ENCODE measurements at regions not wholly inside any gene's neighbourhood (a gene's known extent, or its start where the extent isn't known, plus 50 kb on each side); places are given as distances from the start of the nearest gene placed in this dataset.
"Not testable (repeated sequence)": the region's sequence is repeated elsewhere in the genome, so short reads cannot be mapped to it uniquely, and the experiment has no call there.

DNA sequence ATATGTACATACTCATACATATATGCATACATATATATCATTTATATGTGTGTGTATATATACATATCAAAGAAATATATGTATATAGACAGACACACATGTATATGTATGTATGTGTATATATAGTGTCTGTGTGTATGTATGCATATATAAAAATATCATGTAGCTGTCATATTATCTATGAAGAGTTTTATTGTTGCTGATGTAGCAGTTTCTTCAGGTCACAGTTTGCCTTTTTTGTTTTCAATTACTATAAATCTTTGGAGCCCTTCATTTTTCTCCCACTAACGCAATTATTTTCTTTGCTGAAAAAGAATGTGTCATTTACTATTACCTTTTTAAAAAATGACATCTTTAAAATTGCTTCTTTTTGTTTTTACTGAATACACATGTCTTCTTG lies 904.5 kb downstream of the PLA2G4A start:
- DNase-seq, result no peak

- no peak for DNase-seq
Measured at GRCh38 chr1:187734427-187734826, 905.7 kb downstream of the PLA2G4A start.

- DNase-seq, result no peak
Measured at GRCh38 chr1:187744665-187745064, 915.9 kb downstream of the PLA2G4A start.

DNA sequence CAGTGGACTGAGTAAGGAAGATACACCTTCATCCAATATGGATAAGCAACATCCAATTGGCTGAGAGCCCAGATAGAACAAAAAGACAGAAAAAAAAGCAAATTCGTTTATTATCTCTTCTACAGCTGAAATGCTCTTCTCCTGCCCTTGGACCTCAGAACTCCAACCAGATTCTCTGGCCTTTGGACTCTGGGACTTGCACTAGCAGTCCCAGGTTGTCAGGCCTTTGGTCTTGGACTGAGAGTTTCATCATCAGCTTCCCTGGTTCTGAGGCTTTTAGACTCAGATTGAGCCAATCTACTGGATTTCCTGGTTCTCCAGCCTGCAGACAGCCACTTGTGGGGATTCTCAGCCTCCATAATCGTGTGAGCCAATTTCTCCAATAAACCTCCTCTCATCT lies 926.8 kb downstream of the PLA2G4A start:
- DNase-seq, result no peak

- not testable (repeated sequence) for DNase-seq
Measured at GRCh38 chr1:187756684-187757083, 927.9 kb downstream of the PLA2G4A start.

DNA sequence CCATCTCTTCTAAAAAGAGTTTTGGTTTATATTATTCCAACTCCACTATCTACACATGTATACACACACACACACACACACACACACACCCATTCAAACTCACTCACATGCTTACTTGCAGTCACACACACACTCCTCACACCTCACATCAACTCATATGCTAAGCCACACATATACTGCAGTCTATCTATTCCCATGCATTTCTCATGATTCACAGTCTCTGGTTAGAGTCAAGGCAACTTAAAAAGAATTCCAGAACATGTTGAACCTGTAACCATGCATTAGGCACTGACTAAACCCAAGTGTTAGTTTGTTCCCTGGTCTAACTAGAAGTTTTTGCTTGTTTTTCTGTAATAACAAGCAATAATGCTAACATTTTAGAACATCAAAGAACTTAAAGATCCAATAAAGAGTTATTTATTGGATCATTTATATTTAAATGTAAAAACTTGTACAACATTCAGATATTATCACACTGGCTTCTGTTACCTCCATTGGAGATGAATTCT lies 931.1 kb downstream of the PLA2G4A start:
- no peak for DNase-seq

GRCh38 chr1:187762118-187762517 lies 933.4 kb downstream of the PLA2G4A start:
- DNase-seq, result no peak

DNA sequence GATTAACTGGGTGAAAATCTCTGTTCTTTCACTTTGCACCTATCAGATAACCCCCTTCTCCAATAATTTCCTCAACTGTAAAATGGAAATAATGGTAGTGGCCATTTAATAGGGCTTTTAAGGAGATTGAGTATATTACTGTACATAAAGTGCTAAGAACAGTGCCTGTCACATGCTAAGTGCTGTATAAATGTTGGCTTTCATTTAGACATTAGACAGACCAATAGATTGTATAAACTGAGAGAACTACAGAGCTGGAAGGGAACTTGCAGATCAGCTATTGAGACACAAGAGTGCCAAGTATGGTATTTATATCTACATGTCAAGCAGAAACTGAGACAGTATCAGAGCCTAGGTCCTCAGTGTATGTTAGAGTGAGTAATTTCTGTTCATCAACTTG lies 934.7 kb downstream of the PLA2G4A start:
- no peak for DNase-seq

- DNase-seq, result no peak
Measured at GRCh38 chr1:187763976-187764375, 935.2 kb downstream of the PLA2G4A start.

GRCh38 chr1:187771396-187771795 lies 942.6 kb downstream of the PLA2G4A start:
- DNase-seq, result no peak

DNA sequence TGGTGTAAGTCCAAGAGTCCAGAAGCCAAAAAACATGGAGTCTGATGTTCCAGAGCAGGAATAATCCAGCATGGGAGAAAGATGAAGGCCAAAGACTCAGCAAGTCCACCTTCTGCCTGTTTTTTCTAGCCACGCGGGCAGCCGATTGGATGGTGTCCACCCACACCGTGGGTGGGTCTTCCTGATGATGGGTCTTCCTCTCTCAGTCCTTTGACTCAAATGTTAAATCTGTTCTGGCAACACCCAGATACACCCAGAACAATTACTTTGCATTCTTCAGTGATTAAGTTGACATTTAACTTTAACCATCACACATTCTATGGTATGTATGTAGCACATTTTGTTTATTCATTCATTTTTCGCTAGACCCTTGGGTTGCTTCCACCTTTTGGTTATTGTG lies 944.4 kb downstream of the PLA2G4A start:
- no peak for DNase-seq

DNA sequence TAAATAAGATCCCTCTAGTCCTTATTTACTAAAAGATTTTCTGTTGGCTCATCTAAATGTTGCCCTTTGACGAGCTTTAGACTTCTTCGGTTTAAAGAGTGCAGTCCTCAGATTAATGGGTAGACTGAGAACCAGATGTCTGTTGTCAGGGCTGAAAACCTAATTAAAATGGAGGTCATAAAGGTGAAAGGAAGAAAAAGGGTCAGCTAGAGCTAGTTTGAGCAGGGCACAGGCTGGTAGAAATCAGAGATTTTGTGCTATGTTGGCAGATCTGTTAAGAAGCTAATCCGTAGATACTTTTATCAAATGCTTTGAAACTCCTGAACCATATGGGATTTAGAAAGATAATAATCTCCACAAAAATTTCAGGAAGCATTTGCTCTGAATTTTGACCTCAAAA lies 959.0 kb downstream of the PLA2G4A start:
- no peak for DNase-seq

GRCh38 chr1:187788718-187789117 lies 960.0 kb downstream of the PLA2G4A start:
- no peak for DNase-seq

DNA sequence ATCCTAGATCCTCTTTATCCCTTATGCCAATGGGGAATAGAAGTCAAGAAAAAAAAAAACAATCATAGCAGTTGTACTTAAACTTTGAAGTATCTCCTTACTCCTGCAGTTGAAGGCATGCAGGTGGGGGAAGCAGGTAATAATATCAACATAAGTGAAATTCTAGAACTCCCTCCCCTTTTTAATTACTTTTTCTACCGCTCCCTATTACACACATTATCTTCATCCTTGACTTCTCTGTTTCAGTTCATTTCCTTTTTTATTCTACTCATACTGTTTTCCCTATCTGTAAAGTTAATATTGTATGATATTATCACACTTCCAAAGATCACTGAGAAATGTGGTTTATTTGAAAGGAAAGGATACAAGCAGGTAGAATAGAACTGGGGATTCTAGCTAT lies 962.0 kb downstream of the PLA2G4A start:
- no peak for DNase-seq

GRCh38 chr1:187794561-187794960 lies 965.8 kb downstream of the PLA2G4A start:
- no peak for DNase-seq

- DNase-seq, result no peak
Measured at GRCh38 chr1:187809549-187809948, 980.8 kb downstream of the PLA2G4A start.

- no peak for DNase-seq
Measured at GRCh38 chr1:187816646-187817045, 987.9 kb downstream of the PLA2G4A start.

DNA sequence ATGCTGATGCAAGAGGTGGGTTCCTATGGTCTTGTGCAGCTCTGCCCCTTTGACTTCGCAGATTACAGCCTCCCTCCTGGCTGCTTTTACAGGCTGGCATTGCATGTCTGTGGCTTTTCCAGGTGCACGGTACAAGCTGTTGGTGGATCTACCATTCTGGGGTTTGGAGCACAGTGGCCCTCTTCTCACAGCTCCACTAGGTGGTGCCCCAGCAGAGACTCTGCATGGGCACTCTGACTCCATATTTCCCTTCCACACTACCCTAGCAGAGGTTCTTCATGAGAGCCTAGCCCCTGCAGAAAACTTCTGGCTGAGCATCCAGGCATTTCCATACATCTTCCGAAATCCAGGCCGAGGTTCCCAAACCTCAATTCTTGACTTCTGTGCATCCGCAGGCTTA lies 989.0 kb downstream of the PLA2G4A start:
- no peak for DNase-seq

GRCh38 chr1:187819086-187819485 lies 990.3 kb downstream of the PLA2G4A start:
- no peak for DNase-seq

DNA sequence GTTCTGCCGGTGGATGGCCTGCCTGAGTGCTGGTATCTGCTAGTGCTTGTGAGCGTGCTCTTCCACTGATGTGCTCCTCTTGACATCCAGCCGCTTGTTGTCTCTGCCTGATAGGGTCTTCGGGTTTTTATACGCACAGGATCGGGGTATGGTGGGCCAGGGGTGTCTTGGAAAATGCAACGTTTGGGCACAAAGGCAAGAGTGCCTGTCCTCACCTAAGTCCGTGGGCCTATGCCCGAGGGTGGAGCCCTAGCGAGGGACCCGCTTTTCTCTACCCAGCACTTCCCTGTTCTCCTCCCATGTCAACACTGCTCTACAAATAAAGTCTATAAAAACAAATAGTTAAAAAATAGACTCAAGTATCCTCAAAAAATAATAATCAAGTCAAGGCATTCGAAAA lies 1007.8 kb downstream of the PLA2G4A start:
- DNase-seq, result no peak

DNA sequence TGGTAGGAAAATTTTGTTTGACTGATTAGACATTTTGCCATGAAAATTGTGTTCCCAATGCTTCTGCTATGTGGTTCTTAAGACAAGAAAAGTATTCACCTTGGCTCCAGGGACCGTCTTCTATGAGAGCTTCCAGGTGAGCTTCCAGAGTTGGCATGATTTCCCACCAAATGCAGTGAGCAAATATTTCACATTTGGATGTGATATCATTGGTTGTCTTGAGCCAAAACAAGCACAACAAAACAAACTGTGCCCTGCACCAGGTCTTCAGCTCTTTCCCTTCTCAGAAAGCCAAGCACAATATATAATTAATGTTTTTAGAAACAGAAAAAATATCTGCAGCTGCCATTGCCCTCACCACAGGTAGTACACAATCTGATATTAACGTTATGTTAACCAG lies 1009.0 kb downstream of the PLA2G4A start:
- no peak for DNase-seq

DNA sequence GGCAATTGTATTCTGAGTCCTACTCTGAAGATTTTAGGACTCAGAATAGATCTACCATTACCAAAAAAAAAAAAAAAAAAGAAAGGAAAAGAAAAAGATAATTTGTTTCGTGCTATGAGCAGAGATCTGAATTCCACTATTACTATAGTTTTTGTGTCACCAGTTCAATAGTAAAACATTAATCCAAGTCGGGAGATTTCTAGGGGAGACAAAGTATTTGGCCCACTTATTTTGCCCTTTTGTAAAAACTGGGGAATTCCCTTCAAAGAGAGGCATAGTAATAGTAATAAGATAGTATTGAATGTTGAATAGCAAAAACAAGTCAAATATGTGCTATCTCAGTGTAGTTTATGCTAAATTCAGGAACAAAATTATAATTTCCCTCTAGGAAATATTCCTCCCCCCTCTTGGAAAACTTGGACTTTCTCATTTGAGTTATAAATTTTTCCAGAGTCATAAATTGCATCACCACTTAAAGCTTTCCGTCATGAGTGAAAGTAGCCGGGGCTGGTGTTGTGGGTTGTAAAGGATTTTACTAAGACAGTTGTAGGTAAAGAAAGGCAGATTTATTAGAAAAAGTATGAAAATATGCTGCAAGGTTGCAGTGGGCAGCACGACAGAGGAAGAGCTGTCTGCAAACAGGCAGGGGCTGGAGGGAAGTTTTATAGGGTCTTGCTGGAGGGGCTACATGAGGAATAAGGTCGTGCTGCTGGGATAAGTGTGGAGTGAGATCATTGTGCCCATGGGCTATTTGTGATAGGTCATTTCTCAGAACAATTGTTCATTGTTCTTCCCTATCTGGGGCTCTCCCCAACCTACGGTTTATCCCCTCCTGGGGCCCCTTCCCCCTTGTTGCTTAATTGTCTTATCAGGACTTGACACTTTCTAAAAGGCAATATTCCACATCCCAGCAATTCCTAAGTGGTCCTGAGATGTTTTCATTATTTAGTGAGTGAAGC lies 1009.9 kb downstream of the PLA2G4A start:
- no peak for DNase-seq

DNA sequence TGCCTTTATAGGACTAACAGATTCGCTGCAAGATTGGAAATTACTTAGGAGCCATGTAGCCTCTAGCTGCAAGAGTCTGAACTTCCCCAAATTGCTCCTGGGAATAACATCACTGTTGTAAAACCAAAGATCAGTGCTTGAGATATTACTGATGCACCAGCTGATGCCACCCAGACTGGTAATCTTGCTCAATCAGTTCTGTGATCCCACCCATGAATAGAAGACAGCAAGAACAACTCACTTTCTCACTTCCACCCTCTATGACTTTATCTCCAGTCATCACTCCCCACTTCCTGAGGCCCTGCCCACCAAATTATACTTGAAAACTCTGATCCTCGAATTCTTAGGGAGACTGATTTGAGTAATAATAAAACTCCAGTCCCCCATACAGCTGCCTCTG lies 1011.1 kb downstream of the PLA2G4A start:
- no peak for DNase-seq

DNA sequence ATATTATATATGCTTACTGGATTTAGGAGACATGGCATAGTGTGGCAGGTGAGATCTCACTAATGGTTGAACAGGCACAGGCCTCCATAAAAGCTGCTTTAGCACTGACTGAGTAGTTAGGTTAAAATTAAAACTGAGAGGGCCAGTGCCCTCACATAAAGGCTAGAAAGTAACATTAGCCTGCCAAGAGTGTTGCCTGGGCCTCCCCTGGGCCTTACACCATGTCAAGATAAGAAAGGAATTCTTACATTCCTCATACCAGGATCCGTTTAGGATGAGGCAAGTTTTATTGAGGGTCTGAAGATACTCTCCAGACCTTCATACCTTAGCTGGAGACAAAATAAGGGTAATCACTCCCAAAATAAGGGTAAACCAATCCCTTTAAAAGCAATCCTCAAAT lies 1011.8 kb downstream of the PLA2G4A start:
- DNase-seq, result no peak
